Smooth muscle cell (in vitro differentiated cells): ENCODE measurements at regions not wholly inside any gene's neighbourhood (a gene's known extent, or its start where the extent isn't known, plus 50 kb on each side); places are given as distances from the start of the nearest gene placed in this dataset.

Source experiments
- DNase-seq: peaks from one replicate; lab custom pipeline; 2025; ENCODE audit not compliant: unreplicated experiment; lab: John Stamatoyannopoulos, UW
- H2AFZ ChIP-seq: fragments of 200-600 bp; sonication (generic); 2 replicates; pipeline ENCODE4 v1.6.0; 2016; ENCODE audit warnings: antibody characterized with exemption, low read depth, mild to moderate bottlenecking
- H3F3A ChIP-seq: fragments of 200-600 bp; sonication (generic); 2 replicates; pipeline ENCODE4 v1.6.0; 2017; ENCODE audit warnings: antibody characterized with exemption, low read depth
- H3K27ac ChIP-seq: fragments of 200-600 bp; sonication (generic); 2 replicates; pipeline ENCODE4 v1.5.1; 2016; ENCODE audit warnings: low read depth, mild to moderate bottlenecking
- H3K27me3 ChIP-seq: fragments of 200-600 bp; sonication (generic); 2 replicates; pipeline ENCODE4 v1.6.1; 2016; ENCODE audit warnings: low read depth, mild to moderate bottlenecking
- H3K36me3 ChIP-seq: fragments of 200-600 bp; sonication (generic); 2 replicates; pipeline ENCODE4 v1.5.1; 2016; ENCODE audit warnings: low read depth
- H3K4me1 ChIP-seq: fragments of 200-600 bp; sonication (generic); 2 replicates; pipeline ENCODE4 v1.5.1; 2016; ENCODE audit warnings: low read depth
- H3K4me2 ChIP-seq: fragments of 200-600 bp; sonication (generic); 2 replicates; pipeline ENCODE4 v1.6.0; 2016; ENCODE audit warnings: mild to moderate bottlenecking
- H3K4me3 ChIP-seq: fragments of 200-600 bp; sonication (generic); 2 replicates; pipeline ENCODE4 v1.5.1; 2016; ENCODE audit warnings: mild to moderate bottlenecking
- H3K79me2 ChIP-seq: fragments of 200-600 bp; sonication (generic); 2 replicates; pipeline ENCODE4 v1.6.0; 2016; ENCODE audit warnings: low read depth, mild to moderate bottlenecking
- H3K9ac ChIP-seq: fragments of 200-600 bp; sonication (generic); 2 replicates; pipeline ENCODE4 v1.6.0; 2016; ENCODE audit warnings: low read depth
- H3K9me3 ChIP-seq: fragments of 200-600 bp; sonication (generic); replicated peaks from 2 replicates; pipeline ENCODE4 v1.5.1; 2016; ENCODE audit warnings: low read depth
- H4K20me1 ChIP-seq: fragments of 200-600 bp; sonication (generic); 2 replicates; pipeline ENCODE4 v1.6.0; 2016; ENCODE audit warnings: low read depth
- WGBS: methylation state at CpG from one replicate; pipeline ENCODE4 v1.1.7; 2016; ENCODE audit warnings: low lambda C conversion rate; 5-methylcytosine and 5-hydroxymethylcytosine counted together
- TF ChIP-seq, protein P1 (sequence below): fragments of 200-600 bp; sonication (generic); IDR thresholded peaks from 2 replicates; pipeline ENCODE4 v1.5.1; 2017; ENCODE audit warnings: borderline replicate concordance, mild to moderate bottlenecking, antibody characterized with exemption; ENCODE audit not compliant: insufficient read depth, poor library complexity, severe bottlenecking

DNA sequence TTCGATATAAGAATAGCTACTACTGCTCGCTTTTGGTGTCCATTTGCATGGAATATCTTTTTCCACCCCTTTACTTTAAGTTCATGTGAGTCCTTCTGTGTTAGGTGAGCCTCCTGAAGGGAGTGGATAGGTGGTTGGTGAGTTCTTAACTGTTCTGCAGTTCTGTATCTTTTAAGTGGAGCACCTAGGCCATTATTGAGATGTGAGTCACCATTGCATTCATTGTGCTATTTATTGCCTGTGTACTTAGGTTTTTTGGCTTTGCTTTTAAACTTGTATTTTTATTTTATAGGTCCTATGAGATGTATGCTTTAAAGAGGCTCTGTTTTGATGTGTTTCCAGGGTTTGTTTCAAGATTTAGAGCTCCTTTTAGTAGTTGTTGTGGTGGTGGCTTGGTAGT, 1430.8 kb downstream of the REEP3 start:
- Histone ChIP-seq H4K20me1 (no peaks in the 10 kb centered on the region), H2AFZ (no peak overlapping the region), H3K9me3 (peaks cover 5% of the 10 kb centered on the region), H3F3A (no peaks in the 10 kb centered on the region), H3K27ac (no peak overlapping the region), H3K27me3 (no peaks in the 10 kb centered on the region), H3K36me3 (no peaks in the 10 kb centered on the region), H3K4me1 (no peaks in the 10 kb centered on the region), H3K4me2 (no peak overlapping the region), H3K79me2 (no peaks in the 10 kb centered on the region), H3K4me3 (no peak overlapping the region), H3K9ac (no peak overlapping the region)
- TF ChIP-seq, protein P1, sequence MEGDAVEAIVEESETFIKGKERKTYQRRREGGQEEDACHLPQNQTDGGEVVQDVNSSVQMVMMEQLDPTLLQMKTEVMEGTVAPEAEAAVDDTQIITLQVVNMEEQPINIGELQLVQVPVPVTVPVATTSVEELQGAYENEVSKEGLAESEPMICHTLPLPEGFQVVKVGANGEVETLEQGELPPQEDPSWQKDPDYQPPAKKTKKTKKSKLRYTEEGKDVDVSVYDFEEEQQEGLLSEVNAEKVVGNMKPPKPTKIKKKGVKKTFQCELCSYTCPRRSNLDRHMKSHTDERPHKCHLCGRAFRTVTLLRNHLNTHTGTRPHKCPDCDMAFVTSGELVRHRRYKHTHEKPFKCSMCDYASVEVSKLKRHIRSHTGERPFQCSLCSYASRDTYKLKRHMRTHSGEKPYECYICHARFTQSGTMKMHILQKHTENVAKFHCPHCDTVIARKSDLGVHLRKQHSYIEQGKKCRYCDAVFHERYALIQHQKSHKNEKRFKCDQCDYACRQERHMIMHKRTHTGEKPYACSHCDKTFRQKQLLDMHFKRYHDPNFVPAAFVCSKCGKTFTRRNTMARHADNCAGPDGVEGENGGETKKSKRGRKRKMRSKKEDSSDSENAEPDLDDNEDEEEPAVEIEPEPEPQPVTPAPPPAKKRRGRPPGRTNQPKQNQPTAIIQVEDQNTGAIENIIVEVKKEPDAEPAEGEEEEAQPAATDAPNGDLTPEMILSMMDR = no peak
- DNase-seq = no peak
- whole genome bisulfite sequencing = 90% methylated on average over 2 of the region's 2 CpGs

DNA sequence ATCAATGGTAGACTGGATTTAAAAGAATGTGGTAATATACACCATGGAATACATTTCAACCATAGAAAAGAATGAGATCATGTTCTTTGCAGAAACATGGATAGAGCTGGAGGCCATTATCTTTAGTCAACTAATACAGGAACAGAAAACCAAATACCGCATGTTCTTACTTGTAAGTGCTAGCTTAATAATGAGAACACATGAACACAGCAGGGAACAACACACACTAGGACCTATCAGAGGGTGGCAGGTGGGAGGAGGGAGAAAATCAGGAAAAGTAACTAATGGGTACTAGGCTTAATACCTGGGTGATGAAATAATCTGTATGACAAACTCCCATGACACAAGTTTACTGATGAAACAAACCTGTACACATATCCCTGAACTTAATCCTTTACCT, 1435.2 kb downstream of the REEP3 start:
- no peaks in the 10 kb centered on the region for H3K9me3 ChIP-seq
- TF ChIP-seq, protein P1 = no peak
- no peak overlapping the region for H2AFZ ChIP-seq
- no peaks in the 10 kb centered on the region for H3K36me3 ChIP-seq
- no peaks in the 10 kb centered on the region for H3K4me1 ChIP-seq
- 97% methylated on average over 1 of the region's 1 CpG for WGBS
- H3F3A ChIP-seq = no peaks in the 10 kb centered on the region
- H4K20me1 ChIP-seq = no peaks in the 10 kb centered on the region
- H3K79me2 ChIP-seq = no peaks in the 10 kb centered on the region
- H3K9ac ChIP-seq = no peak overlapping the region
- no peak overlapping the region for H3K27ac ChIP-seq
- DNase-seq = no peak
- no peaks in the 10 kb centered on the region for H3K27me3 ChIP-seq
- H3K4me3 ChIP-seq = no peak overlapping the region
- no peak overlapping the region for H3K4me2 ChIP-seq

DNA sequence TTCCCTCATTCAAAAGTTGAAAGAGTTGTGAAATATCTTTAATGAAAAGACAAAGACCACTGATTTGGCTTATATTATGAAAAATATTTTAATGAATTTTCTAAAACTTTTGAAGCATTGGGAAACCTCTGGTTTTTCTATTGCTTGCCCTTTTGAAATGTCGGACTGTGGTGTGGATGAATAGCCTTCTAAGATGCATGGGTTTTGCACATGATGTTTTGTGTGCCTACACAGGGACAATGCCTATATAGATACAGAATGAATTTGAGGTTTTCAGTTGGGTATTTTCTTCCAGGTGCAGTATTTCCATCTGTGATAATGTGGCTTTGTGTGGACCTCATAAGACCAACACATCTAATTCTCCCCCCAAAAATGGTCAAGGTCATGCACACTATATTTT, 1437.9 kb downstream of the REEP3 start:
- no peak overlapping the region for H2AFZ ChIP-seq
- H3K9me3 ChIP-seq = no peaks in the 10 kb centered on the region
- TF ChIP-seq, protein P1 = no peak
- no peaks in the 10 kb centered on the region for H3K36me3 ChIP-seq
- no peaks in the 10 kb centered on the region for H3K27me3 ChIP-seq
- 96% methylated on average over 1 of the region's 1 CpG for WGBS
- H3K4me3 ChIP-seq = no peak overlapping the region
- no peaks in the 10 kb centered on the region for H3K79me2 ChIP-seq
- no peak for DNase-seq
- H3K4me1 ChIP-seq = no peaks in the 10 kb centered on the region
- H3K4me2 ChIP-seq = no peak overlapping the region
- H4K20me1 ChIP-seq = no peaks in the 10 kb centered on the region
- H3F3A ChIP-seq = no peaks in the 10 kb centered on the region
- H3K9ac ChIP-seq = no peak overlapping the region
- no peak overlapping the region for H3K27ac ChIP-seq

DNA sequence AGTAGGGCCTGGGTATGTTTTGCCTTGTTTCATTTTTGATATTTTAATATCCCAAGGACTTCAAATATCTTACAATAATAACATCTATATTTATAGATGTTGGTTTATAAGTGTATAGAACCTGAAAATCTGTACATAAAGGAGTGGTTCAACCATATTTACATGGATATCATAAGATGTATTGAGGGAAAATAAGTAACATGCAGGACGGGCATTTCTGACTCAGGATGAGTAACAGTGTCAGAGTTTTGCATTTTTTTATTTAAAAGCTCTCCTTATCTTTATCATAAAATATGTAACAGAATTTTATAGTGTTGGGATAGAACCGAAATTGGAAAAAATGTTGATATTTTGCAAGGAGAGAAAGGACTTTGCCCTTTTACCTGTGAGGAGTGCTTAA, 1438.7 kb downstream of the REEP3 start:
- Histone ChIP-seq H3K27me3 (no peaks in the 10 kb centered on the region), H3K4me2 (no peak overlapping the region), H3K4me1 (no peaks in the 10 kb centered on the region), H3K79me2 (no peaks in the 10 kb centered on the region), H3K9me3 (no peaks in the 10 kb centered on the region), H2AFZ (no peak overlapping the region), H3K36me3 (no peaks in the 10 kb centered on the region), H3K9ac (no peak overlapping the region), H3K4me3 (no peak overlapping the region), H4K20me1 (no peaks in the 10 kb centered on the region), H3K27ac (no peak overlapping the region), H3F3A (no peaks in the 10 kb centered on the region)
- WGBS = 79% methylated on average over 2 of the region's 2 CpGs
- no peak for DNase-seq
- TF ChIP-seq, protein P1 = no peak
